GM12878 (cell line): ENCODE measurements at regions not wholly inside any gene's neighbourhood (a gene's known extent, or its start where the extent isn't known, plus 50 kb on each side); places are given as distances from the start of the nearest gene placed in this dataset.

Experiments
- ATAC-seq: fragments of 200-7000 bp; cut with Tn5 transposase; 3 replicates; pipeline ENCODE4 v1.9.1; 2020; ENCODE audit warnings: mild to moderate bottlenecking, moderate library complexity
- BruUV-seq: library from RNA; stranded (reverse); fragments of 400-500 nt; replicated peaks from 2 replicates; lab custom pipeline; 2021; lab: Mats Ljungman, UMichigan
- CTCF ChIA-PET: fragments of 300-600 bp; sonication (Branson Sonifier 250); formaldehyde crosslinking; extraction: SDS; loops from one replicate; lab custom pipeline; 2021; ENCODE audit warnings: inconsistent platforms; lab: Yijun Ruan, JAX
- POLR2A ChIA-PET: fragments of 350-600 bp; formaldehyde crosslinking; extraction: SDS; loops from one replicate; lab custom pipeline; 2021; ENCODE audit warnings: inconsistent platforms; lab: Charles Lee
- RAD21 ChIA-PET: fragments of 300-600 bp; sonication (Branson Sonifier 250); formaldehyde crosslinking; loops from one replicate; lab custom pipeline; 2023; ENCODE audit warnings: antibody characterized with exemption; ENCODE audit not compliant: unreplicated experiment; lab: Charles Lee
- SMC1A ChIA-PET: fragments of 300-600 bp; sonication (Branson Sonifier 250); formaldehyde crosslinking; loops from one replicate; lab custom pipeline; 2023; ENCODE audit not compliant: unreplicated experiment, uncharacterized antibody; lab: Charles Lee
- DNase-seq: peaks from one replicate; pipeline ENCODE4 v3.0.0-alpha.2; 2011; ENCODE audit warnings: low read depth, low spot score
- FAIRE-seq: peaks from 3 replicates; lab custom pipeline; 2011; peaks lifted over from hg19 to GRCh38; lab: Jason Lieb, UNC
- H2AFZ ChIP-seq: 2 replicates; pipeline ENCODE4 v1.6.0; 2011; ENCODE audit warnings: low read depth, low read length, control low read depth; ENCODE audit not compliant: control insufficient read depth
- H3K27ac ChIP-seq: 2 replicates; pipeline ENCODE4 v1.5.1; 2011; ENCODE audit warnings: control low read depth; ENCODE audit not compliant: control insufficient read depth, insufficient read depth
- H3K27me3 ChIP-seq, 2 experiments: replicated peaks in 1 of 2; 2 replicates each; pipeline versions ENCODE4 v1.6.0 to v1.6.1; 2011; ENCODE audit warnings: low read length in 1 of 2; ENCODE audit not compliant: control insufficient read depth in 2 of 2, insufficient read depth in 2 of 2
- H3K36me3 ChIP-seq, 2 experiments: 2 replicates each; pipeline ENCODE4 v1.5.1; 2011; ENCODE audit warnings: low read length in 1 of 2; ENCODE audit not compliant: control insufficient read depth in 2 of 2, insufficient read depth in 2 of 2
- H3K4me1 ChIP-seq: 2 replicates; pipeline ENCODE4 v1.6.1; 2011; ENCODE audit warnings: mild to moderate bottlenecking, low read length, moderate library complexity, mixed read lengths; ENCODE audit not compliant: control insufficient read depth, insufficient read depth
- H3K4me2 ChIP-seq: 2 replicates; pipeline ENCODE4 v1.6.0; 2011; ENCODE audit warnings: control low read depth; ENCODE audit not compliant: control insufficient read depth, insufficient read depth
- H3K4me3 ChIP-seq: fragments of 200-600 bp; sonication (generic); 2 replicates; pipeline ENCODE4 v1.5.1; 2016
- H3K79me2 ChIP-seq: 2 replicates; pipeline ENCODE4 v1.6.0; 2011; ENCODE audit warnings: low read length; ENCODE audit not compliant: control insufficient read depth, insufficient read depth
- H3K9ac ChIP-seq: 2 replicates; pipeline ENCODE4 v1.8.0; 2011; ENCODE audit warnings: low read length, control low read depth, mixed read lengths; ENCODE audit not compliant: control insufficient read depth, insufficient read depth
- H3K9me3 ChIP-seq: replicated peaks from 3 replicates; pipeline ENCODE4 v1.5.1; 2011; ENCODE audit warnings: mild to moderate bottlenecking, low read length; ENCODE audit not compliant: control insufficient read depth, insufficient read depth
- H4K20me1 ChIP-seq: 2 replicates; pipeline ENCODE4 v1.6.0; 2011; ENCODE audit not compliant: control insufficient read depth, insufficient read depth
- BACH1 ChIP-seq: fragments of 450-650 bp; IDR thresholded peaks from 2 replicates; pipeline ENCODE4 v1.6.1; 2017; ENCODE audit warnings: mild to moderate bottlenecking, borderline replicate concordance
- BRCA1 ChIP-seq: IDR thresholded peaks from 2 replicates; pipeline ENCODE4 v1.6.1; 2011; ENCODE audit warnings: low read depth, low read length, improper control_type of control experiment
- CBFB ChIP-seq: IDR thresholded peaks from 2 replicates; pipeline ENCODE4 v1.6.1; 2016; ENCODE audit warnings: antibody characterized with exemption, low read depth
- CBX5 ChIP-seq: sonication (generic); IDR thresholded peaks from 2 replicates; pipeline ENCODE4 v1.6.1; 2016; ENCODE audit warnings: low read depth, moderate library complexity, mild to moderate bottlenecking, inconsistent platforms
- E4F1 ChIP-seq: fragments of 450-650 bp; IDR thresholded peaks from 2 replicates; pipeline ENCODE4 v1.6.1; 2018; ENCODE audit warnings: borderline replicate concordance, mild to moderate bottlenecking; ENCODE audit not compliant: partially characterized antibody
- HDAC2 ChIP-seq: fragments of 200-600 bp; sonication (generic); IDR thresholded peaks from 2 replicates; pipeline ENCODE4 v1.6.1; 2017
- KLF5 ChIP-seq: fragments of 450-650 bp; IDR thresholded peaks from 2 replicates; pipeline ENCODE4 v1.6.1; 2014; ENCODE audit warnings: mild to moderate bottlenecking; ENCODE audit not compliant: partially characterized antibody
- MYC ChIP-seq: IDR thresholded peaks from 2 replicates; pipeline ENCODE4 v1.6.1; 2011; ENCODE audit warnings: mild to moderate bottlenecking, low read length, moderate library complexity, inconsistent platforms; ENCODE audit not compliant: insufficient read depth, insufficient replicate concordance, insufficient read length, severe bottlenecking
- NBN ChIP-seq: fragments of 450-650 bp; IDR thresholded peaks from 2 replicates; pipeline ENCODE4 v1.6.1; 2016
- PBX3 ChIP-seq: IDR thresholded peaks from 2 replicates; pipeline ENCODE4 v1.6.1; 2011; ENCODE audit warnings: mild to moderate bottlenecking, low read depth, low read length, moderate library complexity; ENCODE audit not compliant: insufficient replicate concordance
- SUZ12 ChIP-seq: fragments of 200-600 bp; sonication (generic); IDR thresholded peaks from one replicate; pipeline ENCODE4 v1.6.1; 2018; ENCODE audit warnings: antibody characterized with exemption, mild to moderate bottlenecking; ENCODE audit not compliant: unreplicated experiment
- TCF7 ChIP-seq: IDR thresholded peaks from 2 replicates; pipeline ENCODE4 v1.6.1; 2014; ENCODE audit warnings: antibody characterized with exemption, borderline replicate concordance
- ZBED1 ChIP-seq: IDR thresholded peaks from 2 replicates; pipeline ENCODE4 v1.6.1; 2016; ENCODE audit warnings: borderline replicate concordance
- ZBTB4 ChIP-seq: fragments of 450-650 bp; formaldehyde crosslinking; IDR thresholded peaks from 2 replicates; pipeline ENCODE4 v1.4.0; 2022; ENCODE audit warnings: mild to moderate bottlenecking, moderate library complexity
- ZSCAN29 ChIP-seq: fragments of 450-650 bp; IDR thresholded peaks from 2 replicates; pipeline ENCODE4 v1.6.1; 2017; ENCODE audit warnings: mild to moderate bottlenecking, moderate library complexity
- WGBS: methylation state at CpG from one replicate; pipeline ENCODE4 v1.1.6; 2016; ENCODE audit warnings: low lambda C conversion rate; ENCODE audit not compliant: insufficient replicate concordance, insufficient coverage; ENCODE audit errors: missing lambda C conversion rate; 5-methylcytosine and 5-hydroxymethylcytosine counted together
- in situ Hi-C: fragments of 300-500 bp; cut with MboI; formaldehyde crosslinking; loops from 9 replicates; pipeline ENCODE4 v1.14.3; 2018; ENCODE audit warnings: mixed read lengths
- intact Hi-C: fragments of 100-400 bp; cut with micrococcal nuclease; formaldehyde crosslinking; loops from one replicate; pipeline ENCODE4 v1.14.2; 2022; ENCODE audit not compliant: unreplicated experiment

DNA sequence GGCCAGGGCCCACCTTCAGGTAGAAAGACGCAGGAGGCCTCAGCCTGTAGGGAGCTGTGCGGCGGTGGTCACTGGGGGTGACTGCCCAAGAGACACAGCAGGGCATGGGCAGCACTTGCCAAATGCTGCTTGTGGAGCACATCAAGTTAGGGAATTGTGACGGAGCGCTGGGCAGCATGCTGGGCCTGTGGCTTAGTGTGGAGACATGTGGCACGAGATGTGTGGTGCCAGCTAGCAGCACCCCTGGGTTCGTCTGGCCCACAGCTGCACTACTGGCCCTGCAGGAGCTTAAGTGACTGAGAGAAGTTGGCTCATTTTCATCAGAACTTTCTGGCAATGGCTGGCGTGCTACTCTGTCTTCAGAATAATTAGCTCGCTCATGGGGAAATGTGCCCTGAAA is 213.1 kb upstream of the SYNDIG1 start:
- Histone ChIP-seq H3K27me3 (no peaks in the 10 kb centered on the region; a peak in 2 of 4 replicates), H3K4me3 (no peak overlapping the region), H4K20me1 (no peaks in the 10 kb centered on the region), H2AFZ (no peak overlapping the region), H3K9me3 (no peaks in the 10 kb centered on the region), H3K4me2 (no peak overlapping the region), H3K79me2 (no peaks in the 10 kb centered on the region), H3K27ac (no peak overlapping the region), H3K36me3 (no peaks in the 10 kb centered on the region), H3K9ac (no peak overlapping the region), H3K4me1 (no peaks in the 10 kb centered on the region)
- DNase-seq = no peak
- 58% methylated on average over 9 of the region's 9 CpGs for WGBS
- no TSS peak for BruUV-seq
- ChIA-PET CTCF (no interaction called here), POLR2A (no interaction called here), RAD21 (no interaction called here), SMC1A (no interaction called here)
- in situ Hi-C loops = no loop called here
- ATAC-seq = no peak
- TF ChIP-seq E4F1 = no peak
- TF ChIP-seq NBN = no peak
- no peak for TF ChIP-seq PBX3
- TF ChIP-seq SUZ12 = no peak
- TF ChIP-seq BRCA1 = no peak
- no peak for TF ChIP-seq ZBED1
- no peak for TF ChIP-seq HDAC2
- TF ChIP-seq CBFB = no peak
- no peak for TF ChIP-seq ZSCAN29
- no peak for TF ChIP-seq CBX5
- TF ChIP-seq BACH1 = no peak
- TF ChIP-seq ZBTB4 (CRISPR knock-in tag) = no peak
- TF ChIP-seq TCF7 = no peak
- no peak for TF ChIP-seq KLF5
- TF ChIP-seq MYC = no peak
- FAIRE-seq = no peak
- intact Hi-C loops = no loop called here
